ENCODE measurements at regions not wholly inside any gene's neighbourhood (a gene's known extent, or its start where the extent isn't known, plus 50 kb on each side); places are given as distances from the start of the nearest gene placed in this dataset.

- intact Hi-C loops (cut with micrococcal nuclease; ENCODE audit: unreplicated experiment) = no loop called here
- ChIA-PET POLR2A (ENCODE audit: low non-redundant PET) (no interaction called here), CTCF (no interaction called here)
- no peak overlapping the region for H3K27ac ChIP-seq (ENCODE audit: low read depth, low read length, poor library complexity, severe bottlenecking)
- no peaks in the 10 kb centered on the region for H3K9me3 ChIP-seq (ENCODE audit: low read depth, low read length, poor library complexity, severe bottlenecking)
- DNase-seq (ENCODE audit: low spot score) = no peak
- H3K4me3 ChIP-seq (ENCODE audit: low read depth, low read length, poor library complexity, severe bottlenecking) = no peak overlapping the region
- no peaks in the 10 kb centered on the region for H3K4me1 ChIP-seq (ENCODE audit: insufficient read depth, low read length, poor library complexity, severe bottlenecking)
- no TSS peak for BruUV-seq (replicated peaks)
- TF ChIP-seq EZH2 (IDR thresholded peaks at IDR 0.05; ENCODE audit: borderline replicate concordance, low read depth, low read length, poor library complexity, severe bottlenecking) = no peak
- no peak for TF ChIP-seq CTCF (conservative IDR thresholded peaks at IDR 0.05; ENCODE audit: low read depth, low read length)
- no peaks in the 10 kb centered on the region for H3K36me3 ChIP-seq (ENCODE audit: insufficient read depth, low read length, poor library complexity, severe bottlenecking)
- H3K27me3 ChIP-seq (replicated peaks; ENCODE audit: insufficient read depth, low read depth, low read length, poor library complexity) = no peaks in the 10 kb centered on the region
Observed at GRCh38 chr4:123144616-123145015, 222.2 kb upstream of the NUDT6 start.

DNA sequence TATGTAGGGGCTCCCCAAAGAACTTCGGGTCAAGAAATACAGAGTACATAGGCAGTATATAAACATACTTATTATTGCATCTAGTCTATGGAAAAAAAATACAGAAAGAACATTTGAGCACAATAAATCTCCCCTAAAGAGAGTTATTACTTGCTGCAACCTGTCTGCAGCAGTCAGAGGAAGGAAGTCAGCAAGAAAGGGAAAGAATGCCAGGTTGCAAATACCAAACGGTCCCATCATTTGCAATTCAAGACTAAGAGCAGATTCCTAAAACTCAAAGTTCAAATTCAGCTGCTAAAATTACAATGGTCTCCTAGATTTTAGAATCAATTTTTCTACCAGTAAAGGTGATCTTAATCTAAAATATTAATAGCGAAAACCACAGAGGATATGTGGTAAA lies 236.2 kb upstream of the NUDT6 start:
- Histone ChIP-seq H3K4me1 (ENCODE audit: insufficient read depth, low read length, poor library complexity, severe bottlenecking) (peaks cover 3% of the 10 kb centered on the region), H3K36me3 (ENCODE audit: insufficient read depth, low read length, poor library complexity, severe bottlenecking) (no peaks in the 10 kb centered on the region), H3K4me3 (ENCODE audit: low read depth, low read length, poor library complexity, severe bottlenecking) (no peak overlapping the region), H3K27ac (ENCODE audit: low read depth, low read length, poor library complexity, severe bottlenecking) (no peak overlapping the region), H3K9me3 (ENCODE audit: low read depth, low read length, poor library complexity, severe bottlenecking) (no peaks in the 10 kb centered on the region), H3K27me3 (replicated peaks; ENCODE audit: insufficient read depth, low read depth, low read length, poor library complexity) (no peaks in the 10 kb centered on the region)
- ChIA-PET POLR2A (ENCODE audit: low non-redundant PET) (no interaction called here), CTCF (no interaction called here)
- intact Hi-C loops (cut with micrococcal nuclease; ENCODE audit: unreplicated experiment) = no loop called here
- TF ChIP-seq CTCF (conservative IDR thresholded peaks at IDR 0.05; ENCODE audit: low read depth, low read length) (no peak), EZH2 (IDR thresholded peaks at IDR 0.05; ENCODE audit: borderline replicate concordance, low read depth, low read length, poor library complexity, severe bottlenecking) (no peak)
- DNase-seq (ENCODE audit: low spot score) = no peak
- BruUV-seq (replicated peaks) = no TSS peak

- CTCF ChIA-PET = no interaction called here
- intact Hi-C loops (cut with micrococcal nuclease; ENCODE audit: unreplicated experiment) = no loop called here
- POLR2A ChIA-PET (ENCODE audit: low non-redundant PET) = no interaction called here
Observed at GRCh38 chr4:123159479-123159878, 237.1 kb upstream of the NUDT6 start.

More at GRCh38 chr4:123159479-123159878, 237.1 kb upstream of the NUDT6 start:
- H3K4me1 ChIP-seq (ENCODE audit: insufficient read depth, low read length, poor library complexity, severe bottlenecking) = peaks cover 3% of the 10 kb centered on the region
- no peaks in the 10 kb centered on the region for H3K9me3 ChIP-seq (ENCODE audit: low read depth, low read length, poor library complexity, severe bottlenecking)
- H3K27ac ChIP-seq (ENCODE audit: low read depth, low read length, poor library complexity, severe bottlenecking) = no peak overlapping the region
- no peak for DNase-seq (ENCODE audit: low spot score)
- TF ChIP-seq EZH2 (IDR thresholded peaks at IDR 0.05; ENCODE audit: borderline replicate concordance, low read depth, low read length, poor library complexity, severe bottlenecking) (no peak), CTCF (conservative IDR thresholded peaks at IDR 0.05; ENCODE audit: low read depth, low read length) (no peak)
- H3K27me3 ChIP-seq (replicated peaks; ENCODE audit: insufficient read depth, low read depth, low read length, poor library complexity) = no peaks in the 10 kb centered on the region
- no peaks in the 10 kb centered on the region for H3K36me3 ChIP-seq (ENCODE audit: insufficient read depth, low read length, poor library complexity, severe bottlenecking)
- no peak overlapping the region for H3K4me3 ChIP-seq (ENCODE audit: low read depth, low read length, poor library complexity, severe bottlenecking)
- no TSS peak for BruUV-seq (replicated peaks)

All from A673 (cell line).